Large intestine (tissue), 3 donors: ENCODE measurements at regions not wholly inside any gene's neighbourhood (a gene's known extent, or its start where the extent isn't known, plus 50 kb on each side); places are given as distances from the start of the nearest gene placed in this dataset.
"Not testable (repeated sequence)": the region's sequence is repeated elsewhere in the genome, so short reads cannot be mapped to it uniquely, and the experiment has no call there.

Source experiments
- DNase-seq, 2 donors: peaks; one replicate each; pipeline versions ENCODE4 v3.0.0 to v3.0.0-alpha.2; 2013
- H3K27ac ChIP-seq: one replicate; pipeline ENCODE4 v1.5.1; 2013; ENCODE audit warnings: low read length
- H3K27me3 ChIP-seq: 2 replicates; pipeline ENCODE4 v1.6.1; 2013; ENCODE audit warnings: low read length; ENCODE audit not compliant: control insufficient read depth, insufficient read depth
- H3K36me3 ChIP-seq: 2 replicates; pipeline ENCODE4 v1.6.1; 2013; ENCODE audit warnings: low read length; ENCODE audit not compliant: control insufficient read depth, insufficient read depth
- H3K4me1 ChIP-seq: one replicate; pipeline ENCODE4 v1.6.1; 2013; ENCODE audit warnings: low read length; ENCODE audit not compliant: control insufficient read depth, insufficient read depth
- H3K4me3 ChIP-seq: one replicate; pipeline ENCODE4 v1.5.1; 2013; ENCODE audit warnings: low read length
- H3K9me3 ChIP-seq: one replicate; pipeline ENCODE4 v1.6.1; 2013; ENCODE audit warnings: mild to moderate bottlenecking, low read depth, low read length, moderate library complexity; ENCODE audit not compliant: control insufficient read depth
- WGBS: methylation state at CpG from one replicate; pipeline ENCODE4 v1.1.5; 2013; ENCODE audit warnings: low lambda C conversion rate; ENCODE audit not compliant: insufficient coverage; 5-methylcytosine and 5-hydroxymethylcytosine counted together

DNA sequence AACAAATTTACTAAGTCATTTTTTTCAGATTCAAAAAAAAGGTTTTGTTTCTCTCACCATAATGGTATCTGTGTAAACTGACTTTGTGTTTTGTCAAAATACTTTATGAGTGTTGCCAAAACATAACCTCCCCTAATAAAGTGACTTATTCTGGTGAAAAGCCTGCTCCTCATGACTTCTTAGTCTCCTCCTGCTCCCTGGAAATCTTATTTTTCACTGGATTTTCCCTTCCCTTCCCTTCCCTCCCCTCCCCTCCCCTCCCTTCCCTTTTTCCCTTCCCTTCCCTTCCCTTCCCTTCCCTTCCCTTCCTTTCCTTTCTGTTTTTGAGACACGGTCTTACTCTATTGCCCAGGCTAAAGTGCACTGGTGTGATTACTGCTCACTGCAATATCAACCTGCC, 650.1 kb upstream of the GHITM start:
- Histone ChIP-seq H3K9me3 (no peaks in the 10 kb centered on the region), H3K27ac (no peak overlapping the region), H3K4me3 (no peak overlapping the region), H3K36me3 (no peaks in the 10 kb centered on the region), H3K27me3 (no peaks in the 10 kb centered on the region), H3K4me1 (no peaks in the 10 kb centered on the region)
- DNase-seq = no peak
- 100% methylated on average over 1 of the region's 1 CpG for WGBS

DNA sequence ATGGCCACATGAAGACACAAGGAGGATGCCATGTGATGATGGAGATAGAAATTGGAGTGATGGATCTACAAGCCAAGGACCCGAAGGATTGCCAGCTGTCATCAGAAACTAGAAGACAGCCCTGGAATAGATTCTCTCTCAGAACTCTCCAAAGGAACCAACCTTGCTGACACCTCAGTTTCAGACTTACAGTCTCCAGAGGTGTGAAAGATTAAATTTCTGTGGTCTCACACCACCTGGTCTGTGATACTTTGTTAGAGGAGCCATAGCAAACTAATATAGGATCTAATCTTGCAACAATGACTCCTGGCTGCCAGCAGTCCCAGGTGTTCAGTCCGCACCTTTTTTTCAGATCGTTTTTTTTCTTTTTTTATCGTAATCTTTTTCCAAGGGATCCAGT, 647.3 kb upstream of the GHITM start:
- no peaks in the 10 kb centered on the region for H3K36me3 ChIP-seq
- DNase-seq = no peak
- no peaks in the 10 kb centered on the region for H3K9me3 ChIP-seq
- no peaks in the 10 kb centered on the region for H3K4me1 ChIP-seq
- 75% methylated on average over 3 of the region's 4 CpGs for WGBS
- no peaks in the 10 kb centered on the region for H3K27me3 ChIP-seq
- H3K27ac ChIP-seq = no peak overlapping the region
- no peak overlapping the region for H3K4me3 ChIP-seq

DNA sequence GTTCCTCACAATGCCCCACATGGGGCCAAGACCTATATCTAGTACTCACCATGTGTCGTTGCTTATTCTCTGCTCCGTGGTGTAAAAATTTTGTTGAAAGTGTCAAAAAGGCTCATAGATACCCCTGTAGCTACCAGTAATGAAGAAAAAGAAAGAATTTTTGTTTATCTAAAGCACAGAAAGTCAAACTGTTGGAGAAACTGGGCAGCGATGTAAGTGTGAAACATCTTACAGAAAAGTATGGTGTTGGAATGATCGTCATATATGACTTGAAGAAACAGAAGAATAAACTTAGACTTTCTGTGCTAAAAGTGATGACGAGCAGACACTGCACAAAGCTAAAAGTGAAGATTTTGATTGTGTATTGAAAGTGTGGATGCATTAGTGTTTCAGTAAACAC, 626.6 kb upstream of the GHITM start:
- DNase-seq = no peak
- 80% methylated on average over 1 of the region's 5 CpGs for WGBS
- no peaks in the 10 kb centered on the region for H3K27me3 ChIP-seq
- H3K4me3 ChIP-seq = no peak overlapping the region
- H3K36me3 ChIP-seq = no peaks in the 10 kb centered on the region
- no peaks in the 10 kb centered on the region for H3K9me3 ChIP-seq
- no peaks in the 10 kb centered on the region for H3K4me1 ChIP-seq
- H3K27ac ChIP-seq = no peak overlapping the region

DNA sequence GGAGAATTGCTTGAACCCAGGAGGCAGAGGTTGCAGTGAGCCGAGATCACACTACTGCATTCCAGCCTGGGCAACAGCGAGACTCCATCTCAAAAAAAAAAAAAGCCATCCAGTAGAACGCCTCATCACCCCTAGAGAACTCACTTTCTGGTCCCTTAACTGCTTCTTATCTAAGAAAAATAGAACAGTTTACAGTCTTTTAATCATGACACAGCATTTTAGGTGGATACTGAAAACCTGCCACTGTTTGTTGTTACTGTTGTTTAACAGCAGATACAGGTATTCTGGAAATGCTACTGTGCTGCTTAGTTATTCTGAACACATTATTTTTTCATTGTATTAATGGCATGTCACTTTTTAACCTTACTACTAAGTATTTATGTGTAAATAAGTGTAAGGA, 624.3 kb upstream of the GHITM start:
- H3K4me1 ChIP-seq = no peaks in the 10 kb centered on the region
- no peaks in the 10 kb centered on the region for H3K36me3 ChIP-seq
- H3K9me3 ChIP-seq = no peaks in the 10 kb centered on the region
- no CpG with 5 or more reads among the region's 3 CpGs for WGBS
- no peaks in the 10 kb centered on the region for H3K27me3 ChIP-seq
- no peak overlapping the region for H3K27ac ChIP-seq
- no peak overlapping the region for H3K4me3 ChIP-seq
- DNase-seq = no peak

DNA sequence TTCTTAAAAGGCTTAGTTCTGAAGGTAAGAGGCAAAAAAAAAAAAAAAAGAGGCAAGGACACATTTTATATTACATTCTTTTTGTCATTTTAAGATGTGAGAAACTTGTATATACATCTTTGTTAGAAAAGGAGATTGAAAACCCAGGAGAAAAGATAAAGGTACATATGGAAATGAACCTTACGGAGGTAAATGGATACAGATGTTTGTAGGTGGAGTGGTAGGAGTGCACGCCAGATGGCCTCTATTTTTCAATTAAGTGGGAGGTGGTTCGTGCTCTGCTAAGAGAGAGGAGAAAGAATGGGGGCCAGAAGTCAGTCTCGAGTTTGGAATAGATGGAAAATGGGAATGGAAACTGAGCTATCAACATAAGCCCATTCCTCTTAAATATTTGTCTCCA, 622.5 kb upstream of the GHITM start:
- no peak overlapping the region for H3K27ac ChIP-seq
- no peaks in the 10 kb centered on the region for H3K27me3 ChIP-seq
- no peaks in the 10 kb centered on the region for H3K36me3 ChIP-seq
- H3K4me1 ChIP-seq = no peaks in the 10 kb centered on the region
- no peaks in the 10 kb centered on the region for H3K9me3 ChIP-seq
- no peak overlapping the region for H3K4me3 ChIP-seq
- 100% methylated on average over 2 of the region's 4 CpGs for WGBS
- DNase-seq = no peak

DNA sequence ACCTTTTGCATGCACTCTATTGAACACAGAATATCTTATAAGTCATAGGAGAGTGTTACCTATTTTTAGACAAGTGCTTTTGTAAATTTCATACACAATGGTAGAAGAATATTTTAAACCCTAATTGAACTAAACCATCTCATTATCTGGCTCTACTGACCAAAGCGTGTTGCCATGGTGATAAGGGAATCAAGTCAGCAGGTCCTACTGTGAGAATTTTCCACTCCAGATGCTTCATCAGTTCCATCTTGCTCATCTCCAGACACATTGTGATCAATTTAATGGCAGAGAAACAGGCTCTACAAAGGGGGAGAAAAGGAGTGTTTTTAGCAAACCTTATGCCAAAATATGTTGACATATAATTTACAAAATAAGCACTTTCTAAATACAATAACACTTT, 621.9 kb upstream of the GHITM start:
- no peaks in the 10 kb centered on the region for H3K4me1 ChIP-seq
- H3K4me3 ChIP-seq = no peak overlapping the region
- WGBS = no CpG with 5 or more reads among the region's 1 CpG
- no peaks in the 10 kb centered on the region for H3K9me3 ChIP-seq
- H3K27me3 ChIP-seq = no peaks in the 10 kb centered on the region
- H3K36me3 ChIP-seq = no peaks in the 10 kb centered on the region
- no peak for DNase-seq
- no peak overlapping the region for H3K27ac ChIP-seq

DNA sequence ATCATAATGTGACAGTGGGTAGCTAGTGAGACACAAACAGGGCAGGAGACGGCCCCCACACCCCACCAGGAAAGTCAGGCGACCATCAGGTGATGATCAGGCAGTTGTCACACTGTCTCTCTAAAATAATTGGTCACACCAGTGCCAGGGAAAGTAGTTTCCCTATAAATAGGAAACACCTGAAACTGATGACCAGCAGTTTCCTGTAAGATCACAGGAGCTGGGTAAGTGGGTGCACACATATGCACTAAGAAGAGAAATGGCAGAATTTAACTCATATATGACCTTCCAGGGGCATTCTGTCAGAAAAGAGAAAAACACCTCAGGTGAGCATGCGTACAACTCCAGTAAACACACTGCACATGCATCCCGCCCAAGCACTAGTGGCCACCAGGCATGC, 620.5 kb upstream of the GHITM start:
- DNase-seq = no peak
- Histone ChIP-seq H3K4me1 (no peaks in the 10 kb centered on the region), H3K4me3 (no peak overlapping the region), H3K36me3 (no peaks in the 10 kb centered on the region), H3K9me3 (no peaks in the 10 kb centered on the region), H3K27me3 (no peaks in the 10 kb centered on the region), H3K27ac (no peak overlapping the region)
- 100% methylated on average over 1 of the region's 4 CpGs for WGBS

DNA sequence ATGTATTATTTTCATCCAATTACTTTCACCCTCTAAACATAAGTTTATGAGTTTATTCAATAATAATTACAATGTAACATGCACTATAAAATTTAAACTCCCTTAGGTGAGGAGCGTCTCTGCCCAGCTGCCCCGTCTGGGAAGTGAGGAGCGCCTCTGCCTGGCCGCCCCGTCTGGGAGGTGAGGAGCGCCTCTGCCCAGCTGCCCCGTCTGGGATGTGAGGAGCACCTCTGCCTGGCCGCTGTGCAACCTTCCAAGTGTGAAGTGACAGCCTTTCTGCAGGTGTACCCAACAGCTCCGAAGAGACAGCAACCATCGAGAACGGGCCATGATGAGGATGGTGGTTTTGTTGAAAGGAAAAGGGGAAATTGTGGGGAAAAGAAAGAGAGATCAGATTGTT, 618.9 kb upstream of the GHITM start:
- WGBS = 100% methylated on average over 1 of the region's 11 CpGs
- not testable (repeated sequence) for H3K36me3 ChIP-seq, H3K4me1 ChIP-seq, H3K9me3 ChIP-seq, H3K4me3 ChIP-seq, H3K27ac ChIP-seq, DNase-seq, H3K27me3 ChIP-seq

DNA sequence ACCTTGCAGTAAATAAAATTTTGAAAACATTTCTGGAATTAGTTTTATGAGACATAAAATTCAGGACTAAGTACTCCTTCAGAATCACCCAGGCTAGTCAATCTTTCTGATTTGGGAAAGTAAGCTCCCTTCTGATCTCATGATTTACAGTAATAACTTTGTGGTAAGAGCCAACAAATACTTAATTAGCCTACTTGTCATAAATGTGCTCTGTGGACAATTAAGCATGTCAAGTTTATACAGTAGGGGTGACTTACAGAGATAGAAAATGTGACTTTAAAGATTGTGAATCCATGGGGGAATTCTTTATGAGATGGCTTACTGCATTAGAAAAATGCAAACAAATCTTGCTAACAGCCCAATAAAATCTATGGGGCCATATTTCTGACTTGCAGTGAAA, 616.9 kb upstream of the GHITM start:
- no peaks in the 10 kb centered on the region for H3K4me1 ChIP-seq
- DNase-seq = no peak
- H3K27ac ChIP-seq = no peak overlapping the region
- H3K4me3 ChIP-seq = no peak overlapping the region
- H3K27me3 ChIP-seq = no peaks in the 10 kb centered on the region
- no peaks in the 10 kb centered on the region for H3K9me3 ChIP-seq
- no peaks in the 10 kb centered on the region for H3K36me3 ChIP-seq

DNA sequence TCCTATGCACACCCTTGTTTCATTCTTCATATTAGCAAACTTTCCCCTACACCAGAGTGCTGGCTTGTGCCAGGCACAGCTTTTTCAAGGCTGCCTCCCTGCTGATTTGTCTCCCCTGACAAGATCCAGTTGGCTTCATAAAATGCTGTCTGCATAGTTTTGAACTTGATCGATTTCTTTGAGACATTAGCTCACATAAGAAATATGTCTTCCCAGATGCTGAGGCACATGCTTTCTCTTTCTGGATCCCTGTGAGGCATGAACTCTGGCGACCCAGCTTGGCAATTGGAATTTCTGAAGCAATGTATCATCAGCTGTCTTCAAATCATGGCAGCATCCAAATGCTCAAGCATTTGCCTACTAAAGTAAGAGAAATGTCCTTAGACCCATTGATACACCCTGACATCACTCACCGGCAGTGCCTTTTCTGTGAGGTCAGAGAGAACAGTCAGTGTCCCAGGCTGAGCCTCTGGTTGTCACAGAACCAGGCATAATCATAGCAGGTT, 616.4 kb upstream of the GHITM start:
- Histone ChIP-seq H3K9me3 (peaks cover under 1% of the 10 kb centered on the region), H3K4me1 (no peaks in the 10 kb centered on the region), H3K36me3 (no peaks in the 10 kb centered on the region), H3K27me3 (no peaks in the 10 kb centered on the region), H3K4me3 (no peak overlapping the region), H3K27ac (no peak overlapping the region)
- DNase-seq = no peak
- no CpG with 5 or more reads among the region's 3 CpGs for WGBS

DNA sequence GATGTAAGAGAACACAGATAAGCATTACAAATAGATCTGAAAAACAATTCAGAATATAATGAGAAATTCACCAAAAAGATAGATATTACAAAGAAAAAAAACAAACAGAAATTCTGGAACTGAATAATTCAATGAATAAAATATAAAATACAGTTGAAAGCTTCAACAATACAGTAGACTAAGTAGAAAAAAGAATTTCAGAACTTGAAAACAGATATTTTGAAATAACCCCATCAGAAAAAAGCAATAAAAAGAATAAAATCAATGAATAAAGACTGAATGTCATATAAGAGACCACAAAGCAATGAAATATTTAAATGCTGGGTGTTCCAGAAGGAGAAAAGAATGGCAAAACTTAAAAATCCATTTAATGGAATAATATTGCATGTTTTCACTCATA, 611.4 kb upstream of the GHITM start:
- DNase-seq = no peak
- Histone ChIP-seq H3K9me3 (peaks cover 8% of the 10 kb centered on the region), H3K36me3 (no peaks in the 10 kb centered on the region), H3K27ac (no peak overlapping the region), H3K4me1 (no peaks in the 10 kb centered on the region), H3K27me3 (no peaks in the 10 kb centered on the region), H3K4me3 (no peak overlapping the region)
